ENCODE measurements at regions not wholly inside any gene's neighbourhood (a gene's known extent, or its start where the extent isn't known, plus 50 kb on each side); places are given as distances from the start of the nearest gene placed in this dataset.

GRCh38 chr1:30328401-30329262 is 394.8 kb downstream of the MATN1 start:
- no peak overlapping the region for H3K27ac Mint-ChIP-seq (ENCODE audit: unreplicated experiment)
- no peak for TF ChIP-seq CTCF (IDR thresholded peaks at IDR 0.05)
- H3K4me1 Mint-ChIP-seq (ENCODE audit: low read depth) = no peaks in the 10 kb centered on the region
- H3K27me3 Mint-ChIP-seq (ENCODE audit: low read depth) = peaks cover 9% of the 10 kb centered on the region
- DNase-seq (ENCODE audit: low spot score) = no peak
- no peaks in the 10 kb centered on the region for H3K9me3 Mint-ChIP-seq (ENCODE audit: low read depth)
- no peak overlapping the region for H3K4me3 Mint-ChIP-seq (ENCODE audit: unreplicated experiment)
- no peaks in the 10 kb centered on the region for H3K36me3 Mint-ChIP-seq (ENCODE audit: low read depth)

- H3K9me3 Mint-ChIP-seq (ENCODE audit: low read depth) = no peaks in the 10 kb centered on the region
- no peak for DNase-seq (ENCODE audit: low spot score)
- no peaks in the 10 kb centered on the region for H3K4me1 Mint-ChIP-seq (ENCODE audit: low read depth)
- no peaks in the 10 kb centered on the region for H3K36me3 Mint-ChIP-seq (ENCODE audit: low read depth)
- H3K27me3 Mint-ChIP-seq (ENCODE audit: low read depth) = peaks cover 9% of the 10 kb centered on the region
- no peak overlapping the region for H3K27ac Mint-ChIP-seq (ENCODE audit: unreplicated experiment)
- TF ChIP-seq CTCF (IDR thresholded peaks at IDR 0.05) = no peak
- H3K4me3 Mint-ChIP-seq (ENCODE audit: unreplicated experiment) = no peak overlapping the region
Observed at GRCh38 chr1:30328100-30328370, 395.4 kb downstream of the MATN1 start.

GRCh38 chr1:30327370-30328099 is 395.9 kb downstream of the MATN1 start:
- TF ChIP-seq CTCF (IDR thresholded peaks at IDR 0.05) = no peak
- Mint-ChIP-seq H3K36me3 (ENCODE audit: low read depth) (no peaks in the 10 kb centered on the region), H3K9me3 (ENCODE audit: low read depth) (no peaks in the 10 kb centered on the region), H3K27ac (ENCODE audit: unreplicated experiment) (no peak overlapping the region), H3K27me3 (ENCODE audit: low read depth) (peaks cover 12% of the 10 kb centered on the region), H3K4me3 (ENCODE audit: unreplicated experiment) (no peak overlapping the region), H3K4me1 (ENCODE audit: low read depth) (no peaks in the 10 kb centered on the region)
- DNase-seq (ENCODE audit: low spot score) = no peak

- H3K4me3 Mint-ChIP-seq (ENCODE audit: unreplicated experiment) = no peak overlapping the region
- no peaks in the 10 kb centered on the region for H3K4me1 Mint-ChIP-seq (ENCODE audit: low read depth)
- no peak for DNase-seq (ENCODE audit: low spot score)
- no peaks in the 10 kb centered on the region for H3K9me3 Mint-ChIP-seq (ENCODE audit: low read depth)
- peaks cover 8% of the 10 kb centered on the region for H3K27me3 Mint-ChIP-seq (ENCODE audit: low read depth)
- no peak for TF ChIP-seq CTCF (IDR thresholded peaks at IDR 0.05)
- no peaks in the 10 kb centered on the region for H3K36me3 Mint-ChIP-seq (ENCODE audit: low read depth)
- H3K27ac Mint-ChIP-seq (ENCODE audit: unreplicated experiment) = no peak overlapping the region
Observed at GRCh38 chr1:30325999-30326398, 397.4 kb downstream of the MATN1 start.

GRCh38 chr1:30325085-30325935 is 398.1 kb downstream of the MATN1 start:
- no peak overlapping the region for H3K27ac Mint-ChIP-seq (ENCODE audit: unreplicated experiment)
- no peak for TF ChIP-seq CTCF (IDR thresholded peaks at IDR 0.05)
- no peaks in the 10 kb centered on the region for H3K9me3 Mint-ChIP-seq (ENCODE audit: low read depth)
- peaks cover 11% of the 10 kb centered on the region for H3K27me3 Mint-ChIP-seq (ENCODE audit: low read depth)
- no peaks in the 10 kb centered on the region for H3K4me1 Mint-ChIP-seq (ENCODE audit: low read depth)
- no peak overlapping the region for H3K4me3 Mint-ChIP-seq (ENCODE audit: unreplicated experiment)
- no peaks in the 10 kb centered on the region for H3K36me3 Mint-ChIP-seq (ENCODE audit: low read depth)
- no peak for DNase-seq (ENCODE audit: low spot score)
